BLaER1 (cell line): ENCODE measurements at regions not wholly inside any gene's neighbourhood (a gene's known extent, or its start where the extent isn't known, plus 50 kb on each side); places are given as distances from the start of the nearest gene placed in this dataset.

ENCODE experiments used
- H3K27ac ChIP-seq: shearing (Covaris generic); formaldehyde crosslinking; 2 replicates; pipeline ENCODE4 v1.8.1; 2022
- H3K27me3 ChIP-seq: shearing (Covaris generic); formaldehyde crosslinking; 2 replicates; pipeline ENCODE4 v1.8.1; 2022
- H3K36me3 ChIP-seq: shearing (Covaris generic); formaldehyde crosslinking; 2 replicates; pipeline ENCODE4 v1.8.1; 2022
- H3K4me1 ChIP-seq: shearing (Covaris generic); formaldehyde crosslinking; 2 replicates; pipeline ENCODE4 v1.8.1; 2022
- H3K4me2 ChIP-seq: shearing (Covaris generic); formaldehyde crosslinking; 2 replicates; pipeline ENCODE4 v1.8.1; 2022
- H3K4me3 ChIP-seq: shearing (Covaris generic); formaldehyde crosslinking; 2 replicates; pipeline ENCODE4 v1.8.1; 2022
- H3K9ac ChIP-seq: shearing (Covaris generic); formaldehyde crosslinking; 2 replicates; pipeline ENCODE4 v1.8.1; 2022
- H3K9me3 ChIP-seq: shearing (Covaris generic); formaldehyde crosslinking; 2 replicates; pipeline ENCODE4 v1.8.1; 2022
- H4K20me1 ChIP-seq: shearing (Covaris generic); formaldehyde crosslinking; 2 replicates; pipeline ENCODE4 v1.8.1; 2022
- Cebpa-rat ChIP-seq: shearing (Covaris generic); IDR thresholded peaks from 2 replicates; pipeline ENCODE4 v1.8.1; 2022

DNA sequence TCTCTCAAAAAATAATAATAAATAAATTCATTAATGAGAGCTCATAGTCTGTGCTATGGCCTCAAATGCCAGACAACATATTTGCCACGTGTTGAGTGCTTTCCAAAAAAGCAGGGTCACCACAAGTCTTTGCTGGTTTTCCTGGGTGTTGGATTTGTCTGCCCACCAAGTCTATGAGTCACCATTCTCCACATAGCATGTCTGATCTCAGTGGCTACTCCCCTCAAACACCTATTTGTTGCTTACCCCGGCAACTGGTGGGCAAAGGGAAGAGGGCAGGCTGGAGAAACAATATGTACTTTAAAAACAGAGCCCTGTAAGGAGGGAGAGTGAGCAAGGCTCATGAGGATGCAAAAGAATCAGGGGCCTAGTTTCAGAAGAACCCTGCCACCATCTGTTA lies 120.0 kb upstream of the ARRDC4 start:
- no peak overlapping the region for H3K9ac ChIP-seq
- H3K36me3 ChIP-seq = no peaks in the 10 kb centered on the region
- H3K9me3 ChIP-seq = no peaks in the 10 kb centered on the region
- H3K27me3 ChIP-seq = no peaks in the 10 kb centered on the region
- no peak overlapping the region for H3K4me2 ChIP-seq
- H3K27ac ChIP-seq = no peak overlapping the region
- no peak for TF ChIP-seq Cebpa-rat
- no peak overlapping the region for H3K4me3 ChIP-seq
- H4K20me1 ChIP-seq = no peaks in the 10 kb centered on the region
- no peaks in the 10 kb centered on the region for H3K4me1 ChIP-seq

GRCh38 chr15:97841558-97841957 lies 118.9 kb upstream of the ARRDC4 start:
- Histone ChIP-seq H3K27ac (no peak overlapping the region), H3K9ac (no peak overlapping the region), H3K36me3 (no peaks in the 10 kb centered on the region), H3K27me3 (no peaks in the 10 kb centered on the region), H4K20me1 (no peaks in the 10 kb centered on the region), H3K9me3 (no peaks in the 10 kb centered on the region), H3K4me1 (no peaks in the 10 kb centered on the region), H3K4me2 (no peak overlapping the region), H3K4me3 (no peak overlapping the region)
- no peak for TF ChIP-seq Cebpa-rat

GRCh38 chr15:97849183-97849582 lies 111.3 kb upstream of the ARRDC4 start:
- no peaks in the 10 kb centered on the region for H3K4me1 ChIP-seq
- H4K20me1 ChIP-seq = no peaks in the 10 kb centered on the region
- no peaks in the 10 kb centered on the region for H3K27me3 ChIP-seq
- H3K36me3 ChIP-seq = no peaks in the 10 kb centered on the region
- no peak overlapping the region for H3K9ac ChIP-seq
- TF ChIP-seq Cebpa-rat = no peak
- H3K4me2 ChIP-seq = no peak overlapping the region
- no peak overlapping the region for H3K27ac ChIP-seq
- H3K9me3 ChIP-seq = no peaks in the 10 kb centered on the region
- H3K4me3 ChIP-seq = no peak overlapping the region

GRCh38 chr15:97858296-97858695 lies 102.2 kb upstream of the ARRDC4 start:
- Histone ChIP-seq H4K20me1 (no peaks in the 10 kb centered on the region), H3K4me2 (no peak overlapping the region), H3K9ac (no peak overlapping the region), H3K9me3 (no peaks in the 10 kb centered on the region), H3K4me3 (no peak overlapping the region), H3K36me3 (no peaks in the 10 kb centered on the region), H3K4me1 (no peaks in the 10 kb centered on the region), H3K27me3 (no peaks in the 10 kb centered on the region), H3K27ac (no peak overlapping the region)
- no peak for TF ChIP-seq Cebpa-rat

GRCh38 chr15:97861529-97862260 lies 98.8 kb upstream of the ARRDC4 start:
- Histone ChIP-seq H3K9me3 (no peaks in the 10 kb centered on the region), H4K20me1 (no peaks in the 10 kb centered on the region), H3K36me3 (no peaks in the 10 kb centered on the region), H3K27ac (no peak overlapping the region), H3K4me1 (no peaks in the 10 kb centered on the region), H3K4me3 (no peak overlapping the region), H3K9ac (no peak overlapping the region), H3K4me2 (no peak overlapping the region), H3K27me3 (no peaks in the 10 kb centered on the region)
- TF ChIP-seq Cebpa-rat = no peak

DNA sequence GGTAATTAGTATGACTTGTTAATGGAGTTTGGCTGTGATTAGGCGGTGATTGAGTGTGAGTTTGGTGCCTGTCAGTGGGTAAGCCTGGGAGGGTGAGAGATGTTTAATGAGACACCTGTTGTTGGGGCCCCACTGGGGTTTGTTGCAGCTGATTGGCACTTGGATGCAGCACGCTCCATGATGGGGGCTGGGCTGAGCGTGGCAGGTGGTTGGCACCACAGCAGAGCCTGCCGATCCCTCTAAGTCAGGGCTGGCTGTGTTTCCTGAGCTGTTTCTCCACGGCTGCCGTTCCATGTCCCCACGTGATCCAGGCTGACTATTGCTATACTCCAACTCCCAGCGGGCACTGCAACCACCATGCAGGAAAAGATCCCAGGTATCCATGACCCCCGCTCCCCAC lies 93.5 kb upstream of the ARRDC4 start:
- Histone ChIP-seq H3K9ac (no peak overlapping the region), H3K27me3 (no peaks in the 10 kb centered on the region), H3K36me3 (no peaks in the 10 kb centered on the region), H3K4me2 (no peak overlapping the region), H3K4me3 (no peak overlapping the region), H4K20me1 (no peaks in the 10 kb centered on the region), H3K4me1 (no peaks in the 10 kb centered on the region), H3K27ac (no peak overlapping the region), H3K9me3 (no peaks in the 10 kb centered on the region)
- TF ChIP-seq Cebpa-rat = no peak

DNA sequence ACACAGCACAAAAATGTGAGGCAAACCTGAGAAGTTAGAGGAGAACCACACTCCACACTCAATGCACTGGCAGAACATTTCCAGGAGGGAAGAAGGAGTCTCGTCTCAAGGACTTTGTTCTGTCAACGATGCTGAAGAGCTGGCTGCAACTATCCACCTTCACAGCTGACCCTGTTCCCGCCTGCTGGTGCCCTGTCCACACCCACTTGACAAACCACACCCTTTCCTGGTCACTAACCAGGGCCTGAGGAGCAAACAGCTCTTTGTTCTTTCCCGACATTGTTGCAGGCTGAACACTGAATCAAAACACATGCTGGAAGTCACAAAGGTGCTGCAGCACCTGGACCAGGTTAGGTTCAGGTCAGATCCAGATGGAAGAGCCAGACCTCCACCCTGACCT lies 92.6 kb upstream of the ARRDC4 start:
- no peaks in the 10 kb centered on the region for H3K27me3 ChIP-seq
- H3K36me3 ChIP-seq = no peaks in the 10 kb centered on the region
- H3K9me3 ChIP-seq = no peaks in the 10 kb centered on the region
- no peak overlapping the region for H3K27ac ChIP-seq
- no peak overlapping the region for H3K4me2 ChIP-seq
- no peaks in the 10 kb centered on the region for H4K20me1 ChIP-seq
- TF ChIP-seq Cebpa-rat = no peak
- no peak overlapping the region for H3K4me3 ChIP-seq
- H3K9ac ChIP-seq = no peak overlapping the region
- H3K4me1 ChIP-seq = no peaks in the 10 kb centered on the region

- no peak overlapping the region for H3K9ac ChIP-seq
- H3K36me3 ChIP-seq = no peaks in the 10 kb centered on the region
- no peak overlapping the region for H3K4me2 ChIP-seq
- no peak overlapping the region for H3K4me3 ChIP-seq
- H3K4me1 ChIP-seq = no peaks in the 10 kb centered on the region
- H3K27me3 ChIP-seq = no peaks in the 10 kb centered on the region
- no peaks in the 10 kb centered on the region for H4K20me1 ChIP-seq
- no peak overlapping the region for H3K27ac ChIP-seq
- no peaks in the 10 kb centered on the region for H3K9me3 ChIP-seq
- TF ChIP-seq Cebpa-rat = no peak
Observed at GRCh38 chr15:97868981-97869380, 91.5 kb upstream of the ARRDC4 start.

DNA sequence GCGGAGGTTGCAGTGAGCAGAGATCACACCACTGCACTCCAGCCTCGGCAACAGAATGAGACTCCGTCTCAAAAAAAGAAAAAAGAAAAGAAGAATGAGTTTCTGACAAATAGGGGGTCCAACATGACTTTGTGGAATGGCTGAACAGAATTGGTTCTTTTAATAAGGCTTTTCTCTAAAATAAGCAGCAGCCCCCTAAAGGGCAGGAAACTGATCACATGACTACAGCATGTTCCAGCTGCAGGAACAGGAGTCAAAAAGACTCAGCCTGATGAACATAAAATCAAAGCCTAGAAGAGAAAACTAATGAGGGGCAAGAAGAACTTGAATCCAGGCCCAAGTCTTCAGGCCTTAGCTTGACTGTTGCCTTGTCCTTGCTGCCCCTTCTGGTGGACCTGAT lies 89.7 kb upstream of the ARRDC4 start:
- H3K9ac ChIP-seq = no peak overlapping the region
- TF ChIP-seq Cebpa-rat = no peak
- no peak overlapping the region for H3K27ac ChIP-seq
- H3K27me3 ChIP-seq = no peaks in the 10 kb centered on the region
- H3K4me2 ChIP-seq = no peak overlapping the region
- no peaks in the 10 kb centered on the region for H3K36me3 ChIP-seq
- no peaks in the 10 kb centered on the region for H4K20me1 ChIP-seq
- H3K9me3 ChIP-seq = peaks cover 7% of the 10 kb centered on the region
- no peaks in the 10 kb centered on the region for H3K4me1 ChIP-seq
- H3K4me3 ChIP-seq = no peak overlapping the region

DNA sequence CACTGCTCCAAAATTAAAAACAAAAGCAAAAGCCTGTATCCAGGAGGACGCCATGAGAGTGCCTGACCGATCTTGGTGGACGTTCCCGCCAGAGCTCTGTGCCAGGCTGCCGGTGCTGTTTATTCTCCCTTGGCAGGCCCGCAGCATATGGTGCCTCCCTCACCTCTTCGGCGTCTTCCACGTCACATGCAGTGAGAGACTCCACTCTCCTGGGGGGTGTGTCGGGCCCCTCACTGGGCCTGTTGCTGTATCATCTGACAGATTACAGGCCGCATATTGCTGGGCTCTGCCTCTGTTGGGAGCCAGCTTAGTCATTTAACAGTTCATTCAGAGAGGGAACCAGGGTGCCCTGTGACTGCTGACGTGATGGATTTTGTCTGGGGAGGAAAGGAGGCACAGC lies 86.4 kb upstream of the ARRDC4 start:
- peaks cover 13% of the 10 kb centered on the region for H3K9me3 ChIP-seq
- H3K4me3 ChIP-seq = no peak overlapping the region
- no peak overlapping the region for H3K27ac ChIP-seq
- H3K36me3 ChIP-seq = no peaks in the 10 kb centered on the region
- no peak for TF ChIP-seq Cebpa-rat
- no peaks in the 10 kb centered on the region for H3K27me3 ChIP-seq
- no peaks in the 10 kb centered on the region for H3K4me1 ChIP-seq
- H3K4me2 ChIP-seq = no peak overlapping the region
- H4K20me1 ChIP-seq = no peaks in the 10 kb centered on the region
- no peak overlapping the region for H3K9ac ChIP-seq

- no peak overlapping the region for H3K27ac ChIP-seq
- no peaks in the 10 kb centered on the region for H3K27me3 ChIP-seq
- no peaks in the 10 kb centered on the region for H4K20me1 ChIP-seq
- no peaks in the 10 kb centered on the region for H3K4me1 ChIP-seq
- TF ChIP-seq Cebpa-rat = no peak
- H3K4me2 ChIP-seq = no peak overlapping the region
- no peak overlapping the region for H3K4me3 ChIP-seq
- peaks cover 13% of the 10 kb centered on the region for H3K9me3 ChIP-seq
- H3K36me3 ChIP-seq = no peaks in the 10 kb centered on the region
- H3K9ac ChIP-seq = no peak overlapping the region
Observed at GRCh38 chr15:97875025-97875512, 85.4 kb upstream of the ARRDC4 start.
